Endothelial cell of hepatic sinusoid (primary cell): ENCODE measurements at regions not wholly inside any gene's neighbourhood (a gene's known extent, or its start where the extent isn't known, plus 50 kb on each side); places are given as distances from the start of the nearest gene placed in this dataset.
"Not testable (repeated sequence)": the region's sequence is repeated elsewhere in the genome, so short reads cannot be mapped to it uniquely, and the experiment has no call there.

Experiments used
- in situ Hi-C: cut with HindIII; loops from 2 replicates; pipeline ENCODE4 v1.10.0; 2017; ENCODE audit warnings: low sequenced_read_pairs

GRCh38 chr14:65153101-65153500 is 50.8 kb upstream of the MAX start:
- in situ Hi-C loops: no loop called here

- in situ Hi-C loops: no loop called here
These were observed 54.5 kb upstream of the MAX start for GRCh38 chr14:65156568-65157366.

DNA sequence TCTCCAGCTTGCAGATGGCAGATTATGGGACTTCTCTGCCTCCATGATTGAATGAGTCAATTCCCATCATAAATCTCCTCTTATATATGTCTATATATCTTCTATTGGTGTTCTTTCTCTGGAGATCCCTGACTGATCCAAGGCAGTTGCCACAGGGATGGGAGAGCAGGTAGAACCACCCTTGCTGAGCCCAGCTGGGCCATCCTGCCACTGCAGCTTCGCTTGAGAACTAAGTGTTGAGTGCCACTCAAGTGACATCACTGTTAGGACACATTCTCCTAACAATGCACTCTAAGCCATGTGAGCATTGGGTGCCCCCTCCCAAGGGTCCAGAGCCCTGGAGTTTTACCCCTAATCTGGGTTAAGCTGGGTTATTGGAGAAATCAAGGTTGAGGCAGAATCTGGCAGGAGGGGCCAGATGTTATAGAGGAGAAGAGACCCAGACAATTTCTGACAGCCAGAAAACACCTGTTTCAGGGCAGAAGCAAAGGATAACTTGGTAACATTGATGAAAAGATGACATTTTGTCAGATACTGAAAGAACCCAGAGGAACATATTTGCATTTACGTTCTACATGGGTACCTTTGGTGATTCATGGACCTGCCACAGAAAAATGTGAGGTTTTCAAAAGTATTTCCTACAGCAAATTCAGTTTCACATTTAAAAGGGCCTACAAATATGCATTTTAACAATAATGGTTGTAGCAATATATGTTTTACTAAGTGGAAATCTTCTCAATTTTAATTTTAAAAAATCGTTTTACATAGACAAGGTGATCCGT is 57.2 kb upstream of the MAX start:
- in situ Hi-C loops: no loop called here

DNA sequence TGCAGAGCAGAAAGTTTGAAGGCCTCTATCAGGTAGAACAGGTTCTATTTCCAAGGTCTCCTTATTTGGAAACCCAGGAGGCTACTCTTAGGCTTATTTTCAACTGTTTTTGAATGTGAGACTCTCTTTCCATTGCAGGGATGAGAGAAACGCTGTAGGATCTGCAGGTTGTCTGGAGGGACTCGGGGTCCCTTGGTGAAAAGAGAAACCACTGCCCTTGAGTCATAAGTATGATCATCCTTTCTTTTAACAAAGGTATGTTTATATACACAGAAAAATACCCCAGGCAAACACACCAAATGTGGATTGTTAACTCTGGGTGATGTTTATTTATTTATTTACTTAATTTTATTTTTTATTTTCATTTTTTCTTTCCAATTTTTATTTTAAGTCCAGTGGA is 57.8 kb upstream of the MAX start:
- in situ Hi-C loops: no loop called here

DNA sequence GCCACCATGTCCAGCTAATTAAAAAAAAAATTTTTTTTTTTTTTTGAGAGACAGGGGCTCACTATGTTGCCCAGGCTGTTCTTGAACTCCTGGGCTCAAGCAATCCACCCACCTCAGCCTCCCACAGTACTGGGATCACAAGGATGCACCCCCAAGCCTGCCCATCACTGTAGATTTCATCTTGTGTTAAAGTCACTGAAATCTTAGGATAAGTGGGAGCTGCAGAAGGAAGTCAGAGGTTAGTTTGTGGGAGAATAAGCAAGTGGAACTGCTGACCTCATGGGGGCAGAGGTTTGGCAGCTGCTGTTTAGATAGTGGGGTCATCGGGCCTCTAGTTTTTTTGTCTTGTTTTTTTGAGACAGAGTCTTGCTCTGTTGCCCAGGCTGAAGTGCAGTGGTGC is 59.7 kb upstream of the MAX start:
- in situ Hi-C loops: no loop called here

DNA sequence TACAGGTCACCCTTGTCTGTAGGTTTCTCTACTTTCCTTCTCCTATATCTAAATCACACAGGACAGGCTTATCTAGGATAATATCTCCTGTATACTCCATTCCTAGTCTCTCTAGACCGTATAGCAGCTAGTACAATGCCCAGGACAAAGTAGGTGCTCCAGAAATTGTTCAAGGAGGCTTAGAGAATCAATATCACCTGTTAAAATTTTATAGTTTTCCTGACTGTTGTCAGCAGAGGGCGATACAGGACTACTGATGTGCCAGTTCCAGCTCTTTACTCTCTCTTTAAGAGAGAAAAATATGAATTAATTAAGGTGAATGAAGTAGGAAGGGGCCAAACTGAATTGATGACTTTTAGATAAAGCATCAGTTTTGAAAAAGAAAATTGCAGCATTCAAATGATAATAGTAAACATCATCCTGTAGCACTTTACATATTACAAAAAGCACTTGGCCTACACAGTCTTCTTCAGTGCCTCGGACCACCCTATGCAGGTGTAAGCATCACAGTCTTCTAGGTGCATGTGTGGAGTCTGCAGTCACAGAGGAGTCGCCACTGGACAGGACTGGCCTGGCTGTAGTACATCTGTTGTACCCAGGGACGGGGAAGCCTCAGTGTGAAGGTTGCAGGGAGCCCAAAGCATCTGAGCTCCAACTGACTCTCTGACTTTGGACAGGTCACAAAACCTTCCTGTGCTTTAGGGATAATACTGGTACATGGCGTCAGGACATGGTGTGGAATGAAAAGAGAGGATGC is 61.9 kb upstream of the MAX start:
- in situ Hi-C loops: no loop called here

- in situ Hi-C loops: loop anchor here (5.0 kb wide), 1 partner anchor 658 kb away; no protein-coding TSS in a partner anchor
These were observed 62.5 kb upstream of the MAX start for GRCh38 chr14:65164825-65165135.

- in situ Hi-C loops: loop anchor here (5.0 kb wide), 1 partner anchor 655 kb away; no protein-coding TSS in a partner anchor
These were observed 64.8 kb upstream of the MAX start for GRCh38 chr14:65167072-65167645.

DNA sequence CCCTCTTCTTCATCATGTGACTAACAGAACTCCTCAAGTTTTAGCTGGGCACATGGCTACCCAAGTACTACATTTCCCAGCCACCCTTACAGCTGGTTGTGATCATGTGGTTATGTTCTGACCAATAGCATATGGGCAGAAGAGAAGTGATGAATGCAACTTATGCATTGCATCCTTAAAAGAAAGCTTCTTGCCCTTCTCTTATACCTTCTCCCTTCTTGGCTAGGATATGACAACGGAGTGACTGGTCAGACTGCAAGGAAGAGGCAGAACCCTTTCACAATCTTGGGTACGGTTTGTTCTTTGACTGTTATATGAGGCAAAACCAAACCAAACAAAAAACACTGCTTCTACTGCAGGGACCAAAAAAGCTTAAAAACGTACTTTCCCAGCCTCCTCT is 66.5 kb upstream of the MAX start:
- in situ Hi-C loops: loop anchor here (5.0 kb wide), 1 partner anchor 653 kb away; no protein-coding TSS in a partner anchor

GRCh38 chr14:65169351-65169750 is 67.0 kb upstream of the MAX start:
- in situ Hi-C loops: loop anchor here (5.0 kb wide), 1 partner anchor 653 kb away; no protein-coding TSS in a partner anchor

GRCh38 chr14:65170318-65170717 is 68.0 kb upstream of the MAX start:
- in situ Hi-C loops: no loop called here

- in situ Hi-C loops: no loop called here
These were observed 68.6 kb upstream of the MAX start for GRCh38 chr14:65170768-65171507.

- in situ Hi-C loops: no loop called here
These were observed 71.8 kb upstream of the MAX start for GRCh38 chr14:65173973-65174693.

DNA sequence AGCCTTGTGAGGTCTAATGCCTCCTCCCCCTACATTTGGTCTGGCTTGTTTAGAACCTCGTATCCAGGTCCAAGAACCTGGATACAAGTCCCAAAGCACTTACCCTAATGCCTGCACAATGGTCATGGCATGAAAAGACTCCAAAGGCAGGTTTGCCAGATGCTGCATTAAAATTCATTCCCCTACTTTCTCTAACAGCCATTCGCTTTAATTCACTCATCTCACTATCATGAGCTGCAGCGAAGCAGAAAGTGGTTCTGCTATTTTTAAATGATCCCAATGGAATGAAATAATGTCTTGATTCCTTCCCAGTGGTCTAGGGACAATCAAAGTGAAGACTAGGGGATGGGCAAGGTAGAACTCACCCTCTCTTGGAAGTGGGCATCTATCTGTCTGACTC is 72.5 kb upstream of the MAX start:
- in situ Hi-C loops: no loop called here

- in situ Hi-C loops: no loop called here
These were observed 75.2 kb upstream of the MAX start for GRCh38 chr14:65177551-65177950.

DNA sequence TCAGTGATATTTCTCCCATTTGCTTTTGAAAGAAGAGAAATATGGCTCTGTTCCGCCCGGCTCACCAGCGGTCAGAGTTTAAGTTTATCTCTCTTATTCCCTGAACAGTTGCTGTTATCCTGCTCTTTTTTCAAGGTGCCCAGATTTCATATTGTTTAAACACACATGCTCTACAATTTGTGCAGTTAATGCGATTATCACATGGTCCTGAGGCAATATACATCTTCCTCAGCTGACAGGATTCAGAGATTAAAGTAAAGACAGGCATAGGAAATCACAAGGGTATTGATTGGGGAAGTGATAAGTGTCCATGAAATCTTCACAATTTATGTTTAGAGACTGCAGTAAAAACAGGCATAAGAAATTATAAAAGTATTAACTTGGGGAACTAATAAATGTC is 76.9 kb upstream of the MAX start:
- in situ Hi-C loops: not testable (repeated sequence)

GRCh38 chr14:65179918-65180724 is 77.8 kb upstream of the MAX start:
- in situ Hi-C loops: no loop called here

DNA sequence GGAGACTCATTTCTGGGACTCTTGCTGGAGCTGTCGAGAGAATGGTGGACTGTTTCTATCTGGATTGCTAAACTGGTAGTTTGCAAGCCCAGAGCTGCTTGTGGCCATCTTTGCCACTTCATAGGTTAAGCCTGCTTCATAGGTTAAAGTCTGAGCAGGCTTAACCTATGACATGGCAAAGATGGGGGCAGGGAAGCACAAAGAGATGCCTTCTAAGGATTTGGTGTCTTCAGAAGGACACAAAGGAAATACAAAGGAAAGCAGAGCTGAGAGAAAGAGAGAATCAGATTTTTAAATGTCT is 78.4 kb upstream of the MAX start:
- in situ Hi-C loops: no loop called here
